WTC11 (cell line): ENCODE measurements at regions not wholly inside any gene's neighbourhood (a gene's known extent, or its start where the extent isn't known, plus 50 kb on each side); places are given as distances from the start of the nearest gene placed in this dataset.

Experiments
- ATAC-seq: fragments of 200-7000 bp; cut with Tn5 transposase; 2 replicates; pipeline ENCODE4 v1.10.0; 2021; ENCODE audit warnings: mild to moderate bottlenecking, moderate library complexity
- CTCF ChIA-PET: fragments of 300-600 bp; sonication (Branson Sonifier 250); formaldehyde crosslinking; loops from one replicate; lab custom pipeline; 2021; ENCODE audit warnings: antibody characterized with exemption; lab: Charles Lee
- POLR2A ChIA-PET: fragments of 350-600 bp; sonication (Branson Sonifier 250); formaldehyde crosslinking; loops from one replicate; lab custom pipeline; 2021; ENCODE audit warnings: antibody characterized with exemption; lab: Charles Lee
- DNase-seq: peaks from one replicate; pipeline ENCODE4 v3.0.0; 2021; ENCODE audit warnings: low spot score
- H3K27ac Mint-ChIP-seq: 2 replicates; pipeline ENCODE4 v1.8.0; 2021; ENCODE audit warnings: mixed read lengths
- H3K27me3 Mint-ChIP-seq: 2 replicates; pipeline ENCODE4 v1.8.0; 2021; ENCODE audit warnings: low read depth, mild to moderate bottlenecking, moderate library complexity, mixed read lengths
- H3K36me3 Mint-ChIP-seq: 2 replicates; pipeline ENCODE4 v1.8.0; 2021; ENCODE audit warnings: mixed read lengths
- H3K4me1 Mint-ChIP-seq: 2 replicates; pipeline ENCODE4 v1.8.0; 2022; ENCODE audit warnings: mixed read lengths
- H3K4me3 Mint-ChIP-seq: 2 replicates; pipeline ENCODE4 v1.8.0; 2021; ENCODE audit warnings: mild to moderate bottlenecking, moderate library complexity, mixed read lengths
- H3K9me3 Mint-ChIP-seq: 2 replicates; pipeline ENCODE4 v1.8.0; 2021; ENCODE audit warnings: mixed read lengths
- ATF3 ChIP-seq: sonication (generic); formaldehyde crosslinking; conservative IDR thresholded peaks from 2 replicates; pipeline ENCODE4 v1.8.1; 2022; ENCODE audit warnings: mild to moderate bottlenecking, missing genetic modification reagents
- CBFB ChIP-seq: sonication (generic); formaldehyde crosslinking; IDR thresholded peaks from 2 replicates; pipeline ENCODE4 v1.8.1; 2022; ENCODE audit warnings: mild to moderate bottlenecking, low read depth, missing genetic modification reagents
- CREM ChIP-seq: sonication (generic); formaldehyde crosslinking; IDR thresholded peaks from 2 replicates; pipeline ENCODE4 v1.8.1; 2022; ENCODE audit warnings: mild to moderate bottlenecking, missing genetic modification reagents, moderate library complexity
- ETV6 ChIP-seq: sonication (generic); formaldehyde crosslinking; IDR thresholded peaks from 2 replicates; pipeline ENCODE4 v1.8.1; 2022; ENCODE audit warnings: mild to moderate bottlenecking, missing genetic modification reagents
- FOXP4 ChIP-seq: sonication (generic); formaldehyde crosslinking; IDR thresholded peaks from 2 replicates; pipeline ENCODE4 v1.8.0; 2022; ENCODE audit warnings: mild to moderate bottlenecking, missing genetic modification reagents
- HMGA2 ChIP-seq: fragments of 250-450 bp; sonication (Bioruptor Pico); IDR thresholded peaks from 2 replicates; pipeline ENCODE4 v1.4.0; 2021; ENCODE audit warnings: mild to moderate bottlenecking, moderate library complexity
- HMGXB4 ChIP-seq: sonication (generic); formaldehyde crosslinking; IDR thresholded peaks from 2 replicates; pipeline ENCODE4 v1.8.1; 2023; ENCODE audit warnings: mild to moderate bottlenecking, moderate library complexity, missing genetic modification reagents
- IRF1 ChIP-seq: sonication (generic); formaldehyde crosslinking; IDR thresholded peaks from 2 replicates; pipeline ENCODE4 v1.8.0; 2023; ENCODE audit warnings: missing genetic modification reagents
- JAZF1 ChIP-seq: fragments of 250-450 bp; sonication (Bioruptor Pico); IDR thresholded peaks from 2 replicates; pipeline ENCODE4 v1.9.0; 2021; ENCODE audit warnings: moderate library complexity, mild to moderate bottlenecking, inconsistent platforms
- JUN ChIP-seq: sonication (generic); formaldehyde crosslinking; IDR thresholded peaks from 2 replicates; pipeline ENCODE4 v1.8.0; 2023; ENCODE audit warnings: mild to moderate bottlenecking, missing genetic modification reagents
- MYBL2 ChIP-seq: sonication (generic); formaldehyde crosslinking; IDR thresholded peaks from 2 replicates; pipeline ENCODE4 v1.8.1; 2023; ENCODE audit warnings: mild to moderate bottlenecking, moderate library complexity, missing genetic modification reagents
- NR2C2 ChIP-seq: sonication (generic); formaldehyde crosslinking; IDR thresholded peaks from 2 replicates; pipeline ENCODE4 v1.8.0; 2022; ENCODE audit warnings: mild to moderate bottlenecking, missing genetic modification reagents
- PREB ChIP-seq: sonication (generic); formaldehyde crosslinking; IDR thresholded peaks from 2 replicates; pipeline ENCODE4 v1.8.1; 2022; ENCODE audit warnings: mild to moderate bottlenecking, missing genetic modification reagents, moderate library complexity, borderline replicate concordance
- TEAD4 ChIP-seq: sonication (generic); formaldehyde crosslinking; IDR thresholded peaks from 2 replicates; pipeline ENCODE4 v1.8.0; 2022; ENCODE audit warnings: mild to moderate bottlenecking, missing genetic modification reagents
- ZNF138 ChIP-seq: sonication (generic); formaldehyde crosslinking; conservative IDR thresholded peaks from 2 replicates; pipeline ENCODE4 v1.8.1; 2022; ENCODE audit warnings: mild to moderate bottlenecking, moderate library complexity, missing genetic modification reagents
- ZNF425 ChIP-seq: fragments of 250-450 bp; sonication (Bioruptor Pico); conservative IDR thresholded peaks from 2 replicates; pipeline ENCODE4 v1.9.0; 2021; ENCODE audit warnings: mild to moderate bottlenecking
- ZNF512 ChIP-seq: sonication (generic); formaldehyde crosslinking; IDR thresholded peaks from 2 replicates; pipeline ENCODE4 v1.8.1; 2022; ENCODE audit warnings: missing genetic modification reagents, borderline replicate concordance
- TF ChIP-seq, protein P1 (sequence below): sonication (generic); formaldehyde crosslinking; IDR thresholded peaks from 2 replicates; pipeline ENCODE4 v1.8.1; 2023; ENCODE audit warnings: mild to moderate bottlenecking, missing genetic modification reagents, moderate library complexity
- TF ChIP-seq, protein P2 (sequence below): fragments of 250-450 bp; sonication (Bioruptor Pico); IDR thresholded peaks from 2 replicates; pipeline ENCODE4 v1.9.0; 2021; ENCODE audit warnings: mild to moderate bottlenecking
- TF ChIP-seq, protein P3 (sequence below): fragments of 250-450 bp; sonication (Bioruptor Pico); IDR thresholded peaks from 2 replicates; pipeline ENCODE4 v1.9.0; 2021; ENCODE audit warnings: mild to moderate bottlenecking, borderline replicate concordance

- DNase-seq (no peak), ATAC-seq (no peak)
- Mint-ChIP-seq H3K27ac (no peak overlapping the region), H3K36me3 (no peaks in the 10 kb centered on the region), H3K9me3 (peaks cover 13% of the 10 kb centered on the region), H3K4me1 (peaks cover 11% of the 10 kb centered on the region), H3K27me3 (no peaks in the 10 kb centered on the region), H3K4me3 (no peak overlapping the region)
- TF ChIP-seq JAZF1 (CRISPR knock-in tag) (no peak), NR2C2 (CRISPR knock-in tag) (no peak), TEAD4 (CRISPR knock-in tag) (no peak)
- ChIA-PET POLR2A (no interaction called here), CTCF (no interaction called here)
These were observed 296.6 kb downstream of the ZNF621 start for GRCh38 chr3:40821315-40821714.

DNA sequence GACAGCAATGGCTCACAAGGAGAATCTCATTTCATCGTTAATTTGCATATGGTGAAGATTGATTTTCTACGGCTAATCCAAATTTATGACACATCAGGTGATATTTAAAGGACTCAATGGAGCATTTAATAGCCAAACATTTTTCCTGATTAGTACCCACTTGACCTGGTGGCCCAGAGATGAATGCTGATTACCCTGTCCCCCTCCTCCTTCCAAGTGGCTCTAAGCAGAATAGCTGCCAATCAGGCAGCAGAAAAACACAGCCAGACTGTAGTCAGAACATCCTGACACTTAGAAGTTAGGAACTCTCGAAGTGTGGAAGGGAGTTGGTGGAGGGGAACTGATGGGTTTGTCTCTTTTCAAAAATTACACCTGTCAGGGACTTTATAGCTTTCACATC, 302.5 kb downstream of the ZNF621 start:
- no peaks in the 10 kb centered on the region for H3K27me3 Mint-ChIP-seq
- no peak overlapping the region for H3K4me3 Mint-ChIP-seq
- H3K9me3 Mint-ChIP-seq = peaks cover 7% of the 10 kb centered on the region
- ChIA-PET CTCF (no interaction called here), POLR2A (no interaction called here)
- no peak overlapping the region for H3K27ac Mint-ChIP-seq
- H3K36me3 Mint-ChIP-seq = no peaks in the 10 kb centered on the region
- ATAC-seq (no peak), DNase-seq (no peak)
- peaks cover 6% of the 10 kb centered on the region for H3K4me1 Mint-ChIP-seq
- no peak for TF ChIP-seq FOXP4
- no peak for TF ChIP-seq ATF3 (CRISPR knock-in tag)
- TF ChIP-seq CBFB (CRISPR knock-in tag) = no peak
- no peak for TF ChIP-seq MYBL2
- no peak for TF ChIP-seq IRF1
- TF ChIP-seq ETV6 (CRISPR knock-in tag) = no peak
- TF ChIP-seq, protein P1, sequence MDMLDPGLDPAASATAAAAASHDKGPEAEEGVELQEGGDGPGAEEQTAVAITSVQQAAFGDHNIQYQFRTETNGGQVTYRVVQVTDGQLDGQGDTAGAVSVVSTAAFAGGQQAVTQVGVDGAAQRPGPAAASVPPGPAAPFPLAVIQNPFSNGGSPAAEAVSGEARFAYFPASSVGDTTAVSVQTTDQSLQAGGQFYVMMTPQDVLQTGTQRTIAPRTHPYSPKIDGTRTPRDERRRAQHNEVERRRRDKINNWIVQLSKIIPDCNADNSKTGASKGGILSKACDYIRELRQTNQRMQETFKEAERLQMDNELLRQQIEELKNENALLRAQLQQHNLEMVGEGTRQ = no peak
- no peak for TF ChIP-seq HMGA2 (CRISPR knock-in tag)
- no peak for TF ChIP-seq ZNF425 (CRISPR knock-in tag)
- TF ChIP-seq ZNF138 (CRISPR knock-in tag) = no peak
- no peak for TF ChIP-seq CREM (CRISPR knock-in tag)
- TF ChIP-seq, protein P2, sequence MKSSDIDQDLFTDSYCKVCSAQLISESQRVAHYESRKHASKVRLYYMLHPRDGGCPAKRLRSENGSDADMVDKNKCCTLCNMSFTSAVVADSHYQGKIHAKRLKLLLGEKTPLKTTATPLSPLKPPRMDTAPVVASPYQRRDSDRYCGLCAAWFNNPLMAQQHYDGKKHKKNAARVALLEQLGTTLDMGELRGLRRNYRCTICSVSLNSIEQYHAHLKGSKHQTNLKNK (CRISPR knock-in tag) = no peak
- TF ChIP-seq ZNF512 (CRISPR knock-in tag) = no peak
- no peak for TF ChIP-seq JUN (CRISPR knock-in tag)
- TF ChIP-seq, protein P3, sequence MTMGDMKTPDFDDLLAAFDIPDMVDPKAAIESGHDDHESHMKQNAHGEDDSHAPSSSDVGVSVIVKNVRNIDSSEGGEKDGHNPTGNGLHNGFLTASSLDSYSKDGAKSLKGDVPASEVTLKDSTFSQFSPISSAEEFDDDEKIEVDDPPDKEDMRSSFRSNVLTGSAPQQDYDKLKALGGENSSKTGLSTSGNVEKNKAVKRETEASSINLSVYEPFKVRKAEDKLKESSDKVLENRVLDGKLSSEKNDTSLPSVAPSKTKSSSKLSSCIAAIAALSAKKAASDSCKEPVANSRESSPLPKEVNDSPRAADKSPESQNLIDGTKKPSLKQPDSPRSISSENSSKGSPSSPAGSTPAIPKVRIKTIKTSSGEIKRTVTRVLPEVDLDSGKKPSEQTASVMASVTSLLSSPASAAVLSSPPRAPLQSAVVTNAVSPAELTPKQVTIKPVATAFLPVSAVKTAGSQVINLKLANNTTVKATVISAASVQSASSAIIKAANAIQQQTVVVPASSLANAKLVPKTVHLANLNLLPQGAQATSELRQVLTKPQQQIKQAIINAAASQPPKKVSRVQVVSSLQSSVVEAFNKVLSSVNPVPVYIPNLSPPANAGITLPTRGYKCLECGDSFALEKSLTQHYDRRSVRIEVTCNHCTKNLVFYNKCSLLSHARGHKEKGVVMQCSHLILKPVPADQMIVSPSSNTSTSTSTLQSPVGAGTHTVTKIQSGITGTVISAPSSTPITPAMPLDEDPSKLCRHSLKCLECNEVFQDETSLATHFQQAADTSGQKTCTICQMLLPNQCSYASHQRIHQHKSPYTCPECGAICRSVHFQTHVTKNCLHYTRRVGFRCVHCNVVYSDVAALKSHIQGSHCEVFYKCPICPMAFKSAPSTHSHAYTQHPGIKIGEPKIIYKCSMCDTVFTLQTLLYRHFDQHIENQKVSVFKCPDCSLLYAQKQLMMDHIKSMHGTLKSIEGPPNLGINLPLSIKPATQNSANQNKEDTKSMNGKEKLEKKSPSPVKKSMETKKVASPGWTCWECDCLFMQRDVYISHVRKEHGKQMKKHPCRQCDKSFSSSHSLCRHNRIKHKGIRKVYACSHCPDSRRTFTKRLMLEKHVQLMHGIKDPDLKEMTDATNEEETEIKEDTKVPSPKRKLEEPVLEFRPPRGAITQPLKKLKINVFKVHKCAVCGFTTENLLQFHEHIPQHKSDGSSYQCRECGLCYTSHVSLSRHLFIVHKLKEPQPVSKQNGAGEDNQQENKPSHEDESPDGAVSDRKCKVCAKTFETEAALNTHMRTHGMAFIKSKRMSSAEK (CRISPR knock-in tag) = no peak
- TF ChIP-seq HMGXB4 (CRISPR knock-in tag) = no peak
- no peak for TF ChIP-seq PREB
